ENCODE measurements at regions not wholly inside any gene's neighbourhood (a gene's known extent, or its start where the extent isn't known, plus 50 kb on each side); places are given as distances from the start of the nearest gene placed in this dataset.

DNA sequence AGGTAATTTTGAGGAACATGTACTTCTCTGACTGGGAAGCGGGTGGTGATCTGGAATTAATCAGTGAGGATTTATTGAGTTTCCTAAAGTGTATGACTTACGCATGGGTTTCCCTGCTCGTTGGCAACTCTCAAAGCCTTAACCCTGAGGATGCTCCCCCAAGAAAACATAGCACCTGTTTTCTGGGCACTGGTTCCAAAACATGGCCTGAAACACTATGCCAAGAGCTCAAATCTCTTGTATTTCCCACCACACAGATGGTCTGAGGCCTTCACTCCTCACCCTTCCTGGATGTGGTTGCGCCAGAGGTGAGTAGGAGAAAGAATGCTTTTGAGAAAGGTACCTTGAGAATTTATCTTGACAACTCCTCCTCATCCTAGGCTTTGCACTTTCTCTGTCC lies 250.4 kb downstream of the FZD1 start:
- TF ChIP-seq, protein P1, sequence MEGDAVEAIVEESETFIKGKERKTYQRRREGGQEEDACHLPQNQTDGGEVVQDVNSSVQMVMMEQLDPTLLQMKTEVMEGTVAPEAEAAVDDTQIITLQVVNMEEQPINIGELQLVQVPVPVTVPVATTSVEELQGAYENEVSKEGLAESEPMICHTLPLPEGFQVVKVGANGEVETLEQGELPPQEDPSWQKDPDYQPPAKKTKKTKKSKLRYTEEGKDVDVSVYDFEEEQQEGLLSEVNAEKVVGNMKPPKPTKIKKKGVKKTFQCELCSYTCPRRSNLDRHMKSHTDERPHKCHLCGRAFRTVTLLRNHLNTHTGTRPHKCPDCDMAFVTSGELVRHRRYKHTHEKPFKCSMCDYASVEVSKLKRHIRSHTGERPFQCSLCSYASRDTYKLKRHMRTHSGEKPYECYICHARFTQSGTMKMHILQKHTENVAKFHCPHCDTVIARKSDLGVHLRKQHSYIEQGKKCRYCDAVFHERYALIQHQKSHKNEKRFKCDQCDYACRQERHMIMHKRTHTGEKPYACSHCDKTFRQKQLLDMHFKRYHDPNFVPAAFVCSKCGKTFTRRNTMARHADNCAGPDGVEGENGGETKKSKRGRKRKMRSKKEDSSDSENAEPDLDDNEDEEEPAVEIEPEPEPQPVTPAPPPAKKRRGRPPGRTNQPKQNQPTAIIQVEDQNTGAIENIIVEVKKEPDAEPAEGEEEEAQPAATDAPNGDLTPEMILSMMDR (IDR thresholded peaks at IDR 0.05): no peak
- no peak for TF ChIP-seq POLR2A (IDR thresholded peaks at IDR 0.05)
